ENCODE measurements at regions not wholly inside any gene's neighbourhood (a gene's known extent, or its start where the extent isn't known, plus 50 kb on each side); places are given as distances from the start of the nearest gene placed in this dataset.

DNA sequence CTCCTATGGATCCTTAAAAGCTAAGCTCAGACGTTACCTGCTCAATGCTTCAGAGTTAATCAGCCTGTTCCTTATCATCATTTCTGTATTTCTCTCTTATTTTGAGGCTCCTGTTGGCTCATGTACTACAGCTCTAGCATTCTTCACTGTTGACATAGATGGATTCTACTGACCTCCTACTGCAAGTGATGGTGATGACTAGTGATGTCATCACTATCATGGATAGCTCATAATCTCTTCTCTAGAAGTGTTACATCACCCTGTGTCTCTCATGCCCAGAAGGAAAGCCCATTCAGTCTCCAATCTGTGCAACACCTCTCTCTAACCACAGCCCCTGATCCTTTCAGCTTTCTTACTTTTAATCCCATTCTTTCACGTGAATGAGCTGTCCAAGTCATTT lies 168.2 kb upstream of the DPT start:
- no peak overlapping the region for H3K27ac ChIP-seq (ENCODE audit: low read depth, low read length)
- no peaks in the 10 kb centered on the region for H3K4me1 ChIP-seq (ENCODE audit: insufficient read depth, low read length)
- H3K4me3 ChIP-seq (ENCODE audit: low read length) = no peak overlapping the region
- no peaks in the 10 kb centered on the region for H3K36me3 ChIP-seq (ENCODE audit: insufficient read depth, low read length)
- H3K9ac ChIP-seq (ENCODE audit: low read depth, low read length) = no peak overlapping the region
- H3K9me3 ChIP-seq (ENCODE audit: insufficient read depth, low read depth, low read length) = no peaks in the 10 kb centered on the region
- no peaks in the 10 kb centered on the region for H3K27me3 ChIP-seq (ENCODE audit: insufficient read depth, low read length)
- WGBS = 86% methylated on average over 2 of the region's 2 CpGs

- Histone ChIP-seq H3K9me3 (ENCODE audit: insufficient read depth, low read depth, low read length) (no peaks in the 10 kb centered on the region), H3K27me3 (ENCODE audit: insufficient read depth, low read length) (no peaks in the 10 kb centered on the region), H3K27ac (ENCODE audit: low read depth, low read length) (no peak overlapping the region), H3K9ac (ENCODE audit: low read depth, low read length) (no peak overlapping the region), H3K36me3 (ENCODE audit: insufficient read depth, low read length) (no peaks in the 10 kb centered on the region), H3K4me1 (ENCODE audit: insufficient read depth, low read length) (no peaks in the 10 kb centered on the region), H3K4me3 (ENCODE audit: low read length) (no peak overlapping the region)
- WGBS = 91% methylated on average over 2 of the region's 2 CpGs
These were observed 174.3 kb upstream of the DPT start for GRCh38 chr1:168903237-168903830.

- Histone ChIP-seq H3K36me3 (ENCODE audit: insufficient read depth, low read length) (no peaks in the 10 kb centered on the region), H3K4me1 (ENCODE audit: insufficient read depth, low read length) (no peaks in the 10 kb centered on the region), H3K27ac (ENCODE audit: low read depth, low read length) (no peak overlapping the region), H3K4me3 (ENCODE audit: low read length) (no peak overlapping the region), H3K9me3 (ENCODE audit: insufficient read depth, low read depth, low read length) (no peaks in the 10 kb centered on the region), H3K9ac (ENCODE audit: low read depth, low read length) (no peak overlapping the region), H3K27me3 (ENCODE audit: insufficient read depth, low read length) (no peaks in the 10 kb centered on the region)
- 100% methylated on average over 2 of the region's 2 CpGs for WGBS
These were observed 176.6 kb upstream of the DPT start for GRCh38 chr1:168905633-168906032.

DNA sequence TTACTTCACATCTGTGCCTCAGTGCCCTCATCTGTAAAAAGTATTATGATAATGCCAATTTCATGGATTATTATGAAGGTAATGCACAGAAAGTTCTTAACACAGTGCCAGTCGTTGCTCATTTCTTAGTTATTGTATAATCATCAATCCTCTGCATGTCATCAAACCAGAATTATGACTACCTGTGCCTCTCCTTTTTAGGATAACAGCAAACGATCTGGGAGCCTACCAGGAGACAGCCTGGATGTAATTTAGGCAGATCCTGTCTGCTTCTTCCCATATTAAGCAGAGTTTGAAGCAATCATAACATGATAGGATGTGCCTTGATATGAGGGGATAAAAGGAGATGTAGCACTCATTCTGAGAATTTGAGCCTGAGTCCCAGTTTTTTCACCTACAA lies 177.4 kb upstream of the DPT start:
- 82% methylated on average over 2 of the region's 2 CpGs for WGBS
- Histone ChIP-seq H3K4me3 (ENCODE audit: low read length) (no peak overlapping the region), H3K27me3 (ENCODE audit: insufficient read depth, low read length) (no peaks in the 10 kb centered on the region), H3K4me1 (ENCODE audit: insufficient read depth, low read length) (no peaks in the 10 kb centered on the region), H3K9me3 (ENCODE audit: insufficient read depth, low read depth, low read length) (no peaks in the 10 kb centered on the region), H3K36me3 (ENCODE audit: insufficient read depth, low read length) (no peaks in the 10 kb centered on the region), H3K27ac (ENCODE audit: low read depth, low read length) (no peak overlapping the region), H3K9ac (ENCODE audit: low read depth, low read length) (no peak overlapping the region)

DNA sequence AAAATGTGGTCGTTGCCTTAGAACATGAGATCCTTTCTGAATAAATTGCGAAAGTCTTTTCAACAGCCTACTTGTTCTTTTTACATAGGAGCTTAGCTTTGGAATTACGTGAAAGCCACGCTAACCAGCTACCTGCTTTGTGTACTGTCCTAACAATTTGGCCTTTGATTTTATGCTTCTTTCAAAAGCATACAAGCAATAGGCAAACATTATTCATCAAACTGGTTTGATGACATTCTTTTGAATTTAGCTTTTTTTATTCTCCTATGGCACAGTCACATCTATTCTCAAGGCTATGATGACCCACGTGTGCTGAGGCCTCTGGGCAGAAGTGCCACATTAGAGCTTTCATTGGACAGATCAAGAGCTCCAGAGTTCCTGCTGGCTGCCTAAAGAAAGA lies 178.0 kb upstream of the DPT start:
- Histone ChIP-seq H3K27ac (ENCODE audit: low read depth, low read length) (no peak overlapping the region), H3K9ac (ENCODE audit: low read depth, low read length) (no peak overlapping the region), H3K27me3 (ENCODE audit: insufficient read depth, low read length) (no peaks in the 10 kb centered on the region), H3K36me3 (ENCODE audit: insufficient read depth, low read length) (no peaks in the 10 kb centered on the region), H3K9me3 (ENCODE audit: insufficient read depth, low read depth, low read length) (no peaks in the 10 kb centered on the region), H3K4me3 (ENCODE audit: low read length) (no peak overlapping the region), H3K4me1 (ENCODE audit: insufficient read depth, low read length) (no peaks in the 10 kb centered on the region)
- WGBS = 90% methylated on average over 5 of the region's 5 CpGs

- Histone ChIP-seq H3K9me3 (ENCODE audit: insufficient read depth, low read depth, low read length) (no peaks in the 10 kb centered on the region), H3K27me3 (ENCODE audit: insufficient read depth, low read length) (no peaks in the 10 kb centered on the region), H3K9ac (ENCODE audit: low read depth, low read length) (no peak overlapping the region), H3K27ac (ENCODE audit: low read depth, low read length) (no peak overlapping the region), H3K4me3 (ENCODE audit: low read length) (no peak overlapping the region), H3K36me3 (ENCODE audit: insufficient read depth, low read length) (no peaks in the 10 kb centered on the region), H3K4me1 (ENCODE audit: insufficient read depth, low read length) (no peaks in the 10 kb centered on the region)
These were observed 178.9 kb upstream of the DPT start for GRCh38 chr1:168907786-168908348.

- Histone ChIP-seq H3K9me3 (ENCODE audit: insufficient read depth, low read depth, low read length) (no peaks in the 10 kb centered on the region), H3K36me3 (ENCODE audit: insufficient read depth, low read length) (no peaks in the 10 kb centered on the region)
- WGBS = 45% methylated on average over 2 of the region's 2 CpGs
These were observed 181.4 kb upstream of the DPT start for GRCh38 chr1:168910403-168910802.

GRCh38 chr1:168911370-168911769 lies 182.4 kb upstream of the DPT start:
- Histone ChIP-seq H3K36me3 (ENCODE audit: insufficient read depth, low read length) (no peaks in the 10 kb centered on the region), H3K9ac (ENCODE audit: low read depth, low read length) (no peak overlapping the region), H3K4me3 (ENCODE audit: low read length) (no peak overlapping the region), H3K9me3 (ENCODE audit: insufficient read depth, low read depth, low read length) (no peaks in the 10 kb centered on the region), H3K27me3 (ENCODE audit: insufficient read depth, low read length) (no peaks in the 10 kb centered on the region), H3K27ac (ENCODE audit: low read depth, low read length) (no peak overlapping the region), H3K4me1 (ENCODE audit: insufficient read depth, low read length) (peaks cover 2% of the 10 kb centered on the region; the same call in 1 of the 2 replicates)

More at GRCh38 chr1:168910403-168910802, 181.4 kb upstream of the DPT start:
- no peaks in the 10 kb centered on the region for H3K27me3 ChIP-seq (ENCODE audit: insufficient read depth, low read length)
- no peak overlapping the region for H3K4me3 ChIP-seq (ENCODE audit: low read length)
- no peak overlapping the region for H3K9ac ChIP-seq (ENCODE audit: low read depth, low read length)
- no peak overlapping the region for H3K27ac ChIP-seq (ENCODE audit: low read depth, low read length)
- peaks cover 2% of the 10 kb centered on the region; the same call in 1 of the 2 replicates for H3K4me1 ChIP-seq (ENCODE audit: insufficient read depth, low read length)

GRCh38 chr1:168913711-168914463 lies 184.9 kb upstream of the DPT start:
- Histone ChIP-seq H3K4me3 (ENCODE audit: low read length) (no peak overlapping the region), H3K4me1 (ENCODE audit: insufficient read depth, low read length) (peaks cover 20% of the 10 kb centered on the region), H3K27ac (ENCODE audit: low read depth, low read length) (no peak overlapping the region), H3K9ac (ENCODE audit: low read depth, low read length) (no peak overlapping the region), H3K27me3 (ENCODE audit: insufficient read depth, low read length) (no peaks in the 10 kb centered on the region), H3K9me3 (ENCODE audit: insufficient read depth, low read depth, low read length) (no peaks in the 10 kb centered on the region), H3K36me3 (ENCODE audit: insufficient read depth, low read length) (no peaks in the 10 kb centered on the region)
- 89% methylated on average over 4 of the region's 4 CpGs for WGBS

- WGBS = 93% methylated on average over 2 of the region's 2 CpGs
- no peak overlapping the region for H3K9ac ChIP-seq (ENCODE audit: low read depth, low read length)
- H3K27me3 ChIP-seq (ENCODE audit: insufficient read depth, low read length) = no peaks in the 10 kb centered on the region
- H3K4me3 ChIP-seq (ENCODE audit: low read length) = no peak overlapping the region
- H3K36me3 ChIP-seq (ENCODE audit: insufficient read depth, low read length) = no peaks in the 10 kb centered on the region
- H3K9me3 ChIP-seq (ENCODE audit: insufficient read depth, low read depth, low read length) = no peaks in the 10 kb centered on the region
- H3K27ac ChIP-seq (ENCODE audit: low read depth, low read length) = no peak overlapping the region
- H3K4me1 ChIP-seq (ENCODE audit: insufficient read depth, low read length) = peaks cover 32% of the 10 kb centered on the region
These were observed 188.3 kb upstream of the DPT start for GRCh38 chr1:168917309-168917708.

GRCh38 chr1:168917796-168918195 lies 188.7 kb upstream of the ATP1B1 start:
- no peak overlapping the region for H3K27ac ChIP-seq (ENCODE audit: low read depth, low read length)
- H3K4me3 ChIP-seq (ENCODE audit: low read length) = no peak overlapping the region
- H3K36me3 ChIP-seq (ENCODE audit: insufficient read depth, low read length) = no peaks in the 10 kb centered on the region
- no peak overlapping the region for H3K9ac ChIP-seq (ENCODE audit: low read depth, low read length)
- whole genome bisulfite sequencing = 98% methylated on average over 2 of the region's 2 CpGs
- H3K9me3 ChIP-seq (ENCODE audit: insufficient read depth, low read depth, low read length) = no peaks in the 10 kb centered on the region
- H3K27me3 ChIP-seq (ENCODE audit: insufficient read depth, low read length) = no peaks in the 10 kb centered on the region
- peaks cover 32% of the 10 kb centered on the region for H3K4me1 ChIP-seq (ENCODE audit: insufficient read depth, low read length)

Data from HUES64 (cell line).